CD14-positive monocyte (primary cell): ENCODE measurements at regions not wholly inside any gene's neighbourhood (a gene's known extent, or its start where the extent isn't known, plus 50 kb on each side); places are given as distances from the start of the nearest gene placed in this dataset.

Source experiments
- DNase-seq, 3 donors: peaks; one replicate each; pipeline ENCODE4 v3.0.0-alpha.2; 2011 to 2022
- H2AFZ ChIP-seq: 2 replicates; pipeline ENCODE4 v1.6.0; 2012; ENCODE audit warnings: mild to moderate bottlenecking, low read depth, low read length, inconsistent platforms; ENCODE audit not compliant: insufficient read depth, poor library complexity, severe bottlenecking
- H3K27ac ChIP-seq, 2 donors: 1 replicate in 1 of 2; 2 replicates in 1 of 2; pipeline ENCODE4 v1.5.1; 2012 to 2013; ENCODE audit warnings: low read length in 2 of 2, control low read depth in 1 of 2, inconsistent platforms in 1 of 2, low read depth in 1 of 2, mild to moderate bottlenecking in 1 of 2
- H3K27me3 ChIP-seq, 2 donors: one replicate each; pipeline versions ENCODE4 v1.6.0 to v1.6.1; 2011 to 2013; ENCODE audit warnings: low read length in 2 of 2; ENCODE audit not compliant: control insufficient read depth in 2 of 2, insufficient read depth in 2 of 2
- H3K36me3 ChIP-seq, 2 donors: replicated peaks in 1 of 2; 1 replicate in 1 of 2; 2 replicates in 1 of 2; pipeline versions ENCODE4 v1.5.1 to v1.6.1; 2012 to 2013; ENCODE audit warnings: low read length in 2 of 2, control low read depth in 1 of 2, inconsistent platforms in 1 of 2, mild to moderate bottlenecking in 1 of 2; ENCODE audit not compliant: insufficient read depth in 2 of 2, control insufficient read depth in 1 of 2
- H3K4me1 ChIP-seq, 2 donors: 1 replicate in 1 of 2; 2 replicates in 1 of 2; pipeline versions ENCODE4 v1.5.1 to v1.6.1; 2012 to 2013; ENCODE audit warnings: low read length in 2 of 2, control low read depth in 1 of 2, inconsistent platforms in 1 of 2, mild to moderate bottlenecking in 1 of 2, moderate library complexity in 1 of 2; ENCODE audit not compliant: insufficient read depth in 2 of 2, control insufficient read depth in 1 of 2
- H3K4me2 ChIP-seq: replicated peaks from 2 replicates; pipeline ENCODE3; 2012; ENCODE audit warnings: low read length, moderate library complexity, mild to moderate bottlenecking; ENCODE audit not compliant: poor library complexity, severe bottlenecking; ENCODE audit errors: extremely low read depth
- H3K4me3 ChIP-seq, 3 experiments: fragments of 200-600 bp in 1 of 3; sonication (generic) in 1 of 3; replicated peaks in 1 of 3; 1 replicate in 2 of 3; 2 replicates in 1 of 3; pipeline ENCODE4 v1.5.1; 2011 to 2013; ENCODE audit warnings: low read length in 3 of 3, mild to moderate bottlenecking in 3 of 3, control low read depth in 2 of 3, low read depth in 2 of 3, inconsistent platforms in 1 of 3, moderate library complexity in 1 of 3
- H3K79me2 ChIP-seq: 2 replicates; pipeline ENCODE4 v1.6.0; 2012; ENCODE audit warnings: mild to moderate bottlenecking, control low read depth, inconsistent platforms, low read length, moderate library complexity; ENCODE audit not compliant: insufficient read depth
- H3K9ac ChIP-seq: 2 replicates; pipeline ENCODE4 v1.6.0; 2017; ENCODE audit warnings: low read length, mild to moderate bottlenecking; ENCODE audit not compliant: insufficient read depth, poor library complexity, severe bottlenecking
- H3K9me3 ChIP-seq, 2 donors: replicated peaks in 1 of 2; 1 replicate in 1 of 2; 2 replicates in 1 of 2; pipeline versions ENCODE4 v1.5.1 to v1.6.1; 2012 to 2013; ENCODE audit warnings: low read length in 2 of 2, control low read depth in 1 of 2; ENCODE audit not compliant: control insufficient read depth in 1 of 2, insufficient read depth in 1 of 2
- H4K20me1 ChIP-seq: 2 replicates; pipeline ENCODE4 v1.6.0; 2012; ENCODE audit warnings: mild to moderate bottlenecking, low read length, control low read depth, moderate library complexity; ENCODE audit not compliant: insufficient read depth
- H3K27ac Mint-ChIP-seq, 7 donors: one replicate each; pipeline ENCODE4 v1.8.0; 2020; ENCODE audit warnings: mild to moderate bottlenecking in 7 of 7, mixed read lengths in 7 of 7, moderate library complexity in 6 of 7, inconsistent platforms in 2 of 7
- H3K27me3 Mint-ChIP-seq, 3 donors: one replicate each; pipeline ENCODE4 v1.8.0; 2021 to 2022; ENCODE audit warnings: low read depth in 3 of 3, mild to moderate bottlenecking in 3 of 3, mixed read lengths in 3 of 3, moderate library complexity in 3 of 3, inconsistent platforms in 1 of 3
- H3K36me3 Mint-ChIP-seq, 2 donors: one replicate each; pipeline ENCODE4 v1.8.0; 2020; ENCODE audit warnings: mixed read lengths in 2 of 2, inconsistent platforms in 1 of 2, mild to moderate bottlenecking in 1 of 2
- H3K4me1 Mint-ChIP-seq: one replicate; pipeline ENCODE4 v1.8.0; 2020; ENCODE audit warnings: mild to moderate bottlenecking, mixed read lengths
- H3K4me3 Mint-ChIP-seq, 2 donors: one replicate each; pipeline ENCODE4 v1.8.0; 2020; ENCODE audit warnings: mild to moderate bottlenecking in 2 of 2, mixed read lengths in 2 of 2, moderate library complexity in 1 of 2
- H3K9me3 Mint-ChIP-seq, 7 donors: one replicate each; pipeline ENCODE4 v1.8.0; 2020 to 2022; ENCODE audit warnings: mixed read lengths in 7 of 7, mild to moderate bottlenecking in 6 of 7, moderate library complexity in 6 of 7, inconsistent platforms in 2 of 7
- CTCF ChIP-seq: fragments of 200-600 bp; IDR thresholded peaks from one replicate; pipeline ENCODE4 v1.8.0; 2022; ENCODE audit warnings: antibody characterized with exemption, mild to moderate bottlenecking
- intact Hi-C, 2 donors: fragments of 100-400 bp; cut with micrococcal nuclease; formaldehyde crosslinking; loops; one replicate each; pipeline versions ENCODE4 v1.15.0 to v1.15.1; 2023

- H3K27me3 ChIP-seq, result no peaks in the 10 kb centered on the region
- H3K4me2 ChIP-seq, result no peak overlapping the region
- no peaks in the 10 kb centered on the region for H3K36me3 ChIP-seq
- Mint-ChIP-seq H3K9me3 (peaks cover 0 to 16% (median 6%) of the 10 kb centered on the region in 7 donors), H3K27ac (no peak overlapping the region), H3K27me3 (no peaks in the 10 kb centered on the region), H3K4me1 (no peaks in the 10 kb centered on the region), H3K4me3 (no peak overlapping the region), H3K36me3 (no peaks in the 10 kb centered on the region)
- no peak overlapping the region for H3K27ac ChIP-seq
- no peaks in the 10 kb centered on the region for H3K4me1 ChIP-seq
- H4K20me1 ChIP-seq, result no peaks in the 10 kb centered on the region
- no peak overlapping the region for H3K4me3 ChIP-seq
- no peak for DNase-seq
- TF ChIP-seq CTCF, result no peak
- H3K79me2 ChIP-seq, result no peaks in the 10 kb centered on the region
- no peak overlapping the region for H3K9ac ChIP-seq
- intact Hi-C loops, result no loop called here
- H3K9me3 ChIP-seq, result peaks cover 5 to 8% of the 10 kb centered on the region in 2 donors
- no peak overlapping the region for H2AFZ ChIP-seq
Measured at GRCh38 chr10:9685596-9685995, 1332.1 kb upstream of the CELF2 start.

- Histone ChIP-seq H3K27me3 (no peaks in the 10 kb centered on the region), H3K79me2 (no peaks in the 10 kb centered on the region), H3K4me1 (no peaks in the 10 kb centered on the region), H3K27ac (no peak overlapping the region), H3K9me3 (peaks cover 0 to 13% of the 10 kb centered on the region in 2 donors), H4K20me1 (no peaks in the 10 kb centered on the region), H3K4me2 (no peak overlapping the region), H3K36me3 (no peaks in the 10 kb centered on the region), H3K9ac (no peak overlapping the region), H2AFZ (no peak overlapping the region), H3K4me3 (no peak overlapping the region)
- H3K27me3 Mint-ChIP-seq, result peaks cover 0 to 1% (median 0%) of the 10 kb centered on the region in 3 donors
- no peak for DNase-seq
- intact Hi-C loops, result no loop called here
- peaks cover 0 to 16% (median 2%) of the 10 kb centered on the region in 7 donors for H3K9me3 Mint-ChIP-seq
- TF ChIP-seq CTCF, result no peak
- no peaks in the 10 kb centered on the region for H3K36me3 Mint-ChIP-seq
- no peak overlapping the region for H3K4me3 Mint-ChIP-seq
- no peak overlapping the region for H3K27ac Mint-ChIP-seq
- no peaks in the 10 kb centered on the region for H3K4me1 Mint-ChIP-seq
Measured at GRCh38 chr10:9688711-9689110, 1329.0 kb upstream of the CELF2 start.
